Right lobe of liver (tissue), 4 donors: ENCODE measurements at regions not wholly inside any gene's neighbourhood (a gene's known extent, or its start where the extent isn't known, plus 50 kb on each side); places are given as distances from the start of the nearest gene placed in this dataset.

Experiments used
- POLR2A ChIP-seq: fragments of 450-650 bp; IDR thresholded peaks from one replicate; pipeline ENCODE4 v1.6.1; 2017; ENCODE audit warnings: antibody characterized with exemption, mild to moderate bottlenecking
- TF ChIP-seq, protein P1 (sequence below), 4 donors: fragments of 200-600 bp in 3 of 4; fragments of 450-650 bp in 1 of 4; IDR thresholded peaks; one replicate each; pipeline versions ENCODE4 v1.5.1 to v1.8.0; 2016 to 2022; ENCODE audit warnings: antibody characterized with exemption in 4 of 4, mild to moderate bottlenecking in 2 of 4
- donor health status: DM: no; HTN: no; CAD: no.
- donor health status: DM: no; HTN: no; CAD: no.
- donor health status: DM: no; HTN: yes; CAD: no.

DNA sequence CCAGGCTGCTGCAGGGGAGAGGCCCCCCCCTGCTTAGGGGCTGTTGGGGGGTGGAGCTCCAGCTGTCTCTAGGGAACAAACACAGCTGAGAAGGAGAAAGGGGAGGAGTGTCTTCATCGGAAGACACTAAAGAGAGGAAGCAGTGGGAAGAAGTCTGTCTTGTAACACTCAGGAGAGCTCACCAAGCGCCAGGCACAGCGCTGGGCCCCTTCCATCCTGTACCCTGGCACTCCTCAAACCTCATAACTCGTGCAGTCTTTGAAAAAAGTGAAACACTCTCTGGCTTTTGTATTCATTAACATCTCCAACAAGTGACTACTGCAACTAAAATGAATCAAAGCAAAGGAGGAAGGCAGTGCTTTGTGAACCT, 67.4 kb upstream of the PRDM11 start:
- TF ChIP-seq, protein P1, sequence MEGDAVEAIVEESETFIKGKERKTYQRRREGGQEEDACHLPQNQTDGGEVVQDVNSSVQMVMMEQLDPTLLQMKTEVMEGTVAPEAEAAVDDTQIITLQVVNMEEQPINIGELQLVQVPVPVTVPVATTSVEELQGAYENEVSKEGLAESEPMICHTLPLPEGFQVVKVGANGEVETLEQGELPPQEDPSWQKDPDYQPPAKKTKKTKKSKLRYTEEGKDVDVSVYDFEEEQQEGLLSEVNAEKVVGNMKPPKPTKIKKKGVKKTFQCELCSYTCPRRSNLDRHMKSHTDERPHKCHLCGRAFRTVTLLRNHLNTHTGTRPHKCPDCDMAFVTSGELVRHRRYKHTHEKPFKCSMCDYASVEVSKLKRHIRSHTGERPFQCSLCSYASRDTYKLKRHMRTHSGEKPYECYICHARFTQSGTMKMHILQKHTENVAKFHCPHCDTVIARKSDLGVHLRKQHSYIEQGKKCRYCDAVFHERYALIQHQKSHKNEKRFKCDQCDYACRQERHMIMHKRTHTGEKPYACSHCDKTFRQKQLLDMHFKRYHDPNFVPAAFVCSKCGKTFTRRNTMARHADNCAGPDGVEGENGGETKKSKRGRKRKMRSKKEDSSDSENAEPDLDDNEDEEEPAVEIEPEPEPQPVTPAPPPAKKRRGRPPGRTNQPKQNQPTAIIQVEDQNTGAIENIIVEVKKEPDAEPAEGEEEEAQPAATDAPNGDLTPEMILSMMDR (IDR thresholded peaks at IDR 0.05) = no peak
- TF ChIP-seq POLR2A = no peak
